ENCODE measurements at regions not wholly inside any gene's neighbourhood (a gene's known extent, or its start where the extent isn't known, plus 50 kb on each side); places are given as distances from the start of the nearest gene placed in this dataset.

DNA sequence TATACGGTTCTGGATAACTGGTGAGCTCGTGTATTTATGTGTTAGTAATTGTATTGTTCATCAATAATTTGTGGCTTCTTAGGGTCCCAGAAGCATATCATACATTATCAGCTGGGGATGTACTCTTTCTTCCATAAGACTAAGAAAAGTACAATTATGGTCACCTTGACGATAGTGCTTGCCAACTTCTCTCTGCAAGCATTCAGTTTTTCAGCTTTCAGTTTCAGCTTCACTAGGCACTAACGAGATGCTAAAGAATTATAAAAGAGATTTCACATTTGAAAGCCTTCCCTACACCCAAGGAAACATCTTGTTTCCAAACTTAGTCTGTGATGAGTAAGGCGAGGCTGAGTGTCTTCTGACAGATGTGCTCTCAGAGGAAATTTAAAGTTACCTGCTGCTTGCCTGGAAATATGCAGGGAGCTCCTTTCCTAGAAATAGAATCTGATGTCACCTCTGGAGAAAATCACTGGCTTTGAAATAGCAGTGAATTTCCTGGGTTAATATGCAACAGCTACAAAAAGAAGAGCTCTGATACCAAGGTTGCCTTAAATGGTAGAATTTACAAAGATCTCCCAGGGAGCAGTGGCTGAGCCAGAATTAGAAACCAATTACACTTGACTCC is 1419.9 kb upstream of the TMEM132C start:
- TF ChIP-seq, protein P1, sequence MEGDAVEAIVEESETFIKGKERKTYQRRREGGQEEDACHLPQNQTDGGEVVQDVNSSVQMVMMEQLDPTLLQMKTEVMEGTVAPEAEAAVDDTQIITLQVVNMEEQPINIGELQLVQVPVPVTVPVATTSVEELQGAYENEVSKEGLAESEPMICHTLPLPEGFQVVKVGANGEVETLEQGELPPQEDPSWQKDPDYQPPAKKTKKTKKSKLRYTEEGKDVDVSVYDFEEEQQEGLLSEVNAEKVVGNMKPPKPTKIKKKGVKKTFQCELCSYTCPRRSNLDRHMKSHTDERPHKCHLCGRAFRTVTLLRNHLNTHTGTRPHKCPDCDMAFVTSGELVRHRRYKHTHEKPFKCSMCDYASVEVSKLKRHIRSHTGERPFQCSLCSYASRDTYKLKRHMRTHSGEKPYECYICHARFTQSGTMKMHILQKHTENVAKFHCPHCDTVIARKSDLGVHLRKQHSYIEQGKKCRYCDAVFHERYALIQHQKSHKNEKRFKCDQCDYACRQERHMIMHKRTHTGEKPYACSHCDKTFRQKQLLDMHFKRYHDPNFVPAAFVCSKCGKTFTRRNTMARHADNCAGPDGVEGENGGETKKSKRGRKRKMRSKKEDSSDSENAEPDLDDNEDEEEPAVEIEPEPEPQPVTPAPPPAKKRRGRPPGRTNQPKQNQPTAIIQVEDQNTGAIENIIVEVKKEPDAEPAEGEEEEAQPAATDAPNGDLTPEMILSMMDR (IDR thresholded peaks at IDR 0.05), result no peak
- TF ChIP-seq POLR2A (IDR thresholded peaks at IDR 0.05), result no peak
- 62 to 68% (median 65%) methylated on average over 5 of the region's 5 CpGs for WGBS, 4 donors

DNA sequence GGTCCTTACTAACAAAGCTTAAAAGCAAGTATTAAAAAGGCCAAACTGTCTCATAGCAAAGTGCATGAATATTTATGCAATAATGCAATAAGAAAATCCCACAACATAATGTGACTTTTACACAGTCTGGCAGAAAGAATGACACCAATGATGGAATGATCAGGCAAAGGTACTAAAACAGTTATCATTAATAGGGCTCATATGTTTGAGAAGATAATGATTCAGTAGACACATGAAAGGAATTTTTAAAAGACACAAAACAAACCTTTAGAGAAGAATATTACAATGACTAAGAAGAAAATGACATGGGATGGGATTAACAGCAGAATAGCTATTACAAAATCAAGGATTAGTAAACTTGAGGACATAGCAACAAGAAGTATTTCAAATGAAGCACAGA is 1411.2 kb upstream of the TMEM132C start:
- H3K36me3 ChIP-seq (replicated peaks in 1 of 2), result no peaks in the 10 kb centered on the region
- no peaks in the 10 kb centered on the region for H3K9me3 ChIP-seq (replicated peaks in 1 of 3)
- H3K27me3 ChIP-seq, result no peaks in the 10 kb centered on the region
- no peaks in the 10 kb centered on the region for H3K4me1 ChIP-seq (replicated peaks in 1 of 2)
- no peak for TF ChIP-seq POLR2A (IDR thresholded peaks at IDR 0.05)
- TF ChIP-seq, protein P1 (IDR thresholded peaks at IDR 0.05), result no peak
- intact Hi-C loops (cut with DNase I), result no loop called here
- no peak for DNase-seq
- H3K27ac ChIP-seq, result no peak overlapping the region
- H3K4me3 ChIP-seq, result no peak overlapping the region

More for the DNA sequence above, 1419.9 kb upstream of the TMEM132C start:
- DNase-seq, result no peak
- no peaks in the 10 kb centered on the region for H3K36me3 ChIP-seq (replicated peaks in 1 of 2)
- intact Hi-C loops (cut with DNase I), result no loop called here
- no peaks in the 10 kb centered on the region for H3K9me3 ChIP-seq (replicated peaks in 1 of 3)
- no peaks in the 10 kb centered on the region for H3K4me1 ChIP-seq (replicated peaks in 1 of 2)
- H3K27ac ChIP-seq, result no peak overlapping the region
- H3K4me3 ChIP-seq, result no peak overlapping the region
- no peaks in the 10 kb centered on the region for H3K27me3 ChIP-seq

DNA sequence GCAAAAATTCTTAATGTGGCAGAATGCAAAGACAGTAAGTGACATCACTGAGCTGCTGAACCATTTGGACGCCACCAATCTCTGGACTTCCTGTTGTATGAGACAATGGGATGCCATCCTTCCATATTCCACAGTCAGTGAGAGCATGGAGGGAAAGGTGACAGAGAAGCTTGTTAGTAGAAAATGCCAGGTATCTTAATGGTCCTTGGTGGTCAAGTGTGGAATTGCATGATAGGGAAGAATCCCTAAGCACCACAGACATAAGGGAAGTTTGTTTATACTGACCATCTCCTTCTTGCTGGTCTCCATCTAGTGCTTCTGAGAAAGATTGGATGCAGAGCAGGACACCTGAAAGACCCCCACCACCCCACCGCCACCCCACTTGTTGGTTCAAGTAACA is 1410.0 kb upstream of the TMEM132C start:
- H3K27ac ChIP-seq, result no peak overlapping the region
- H3K4me3 ChIP-seq, result no peak overlapping the region
- intact Hi-C loops (cut with DNase I), result no loop called here
- 77 to 91% (median 87%) methylated on average over 2 of the region's 2 CpGs for WGBS, 4 donors
- H3K4me1 ChIP-seq (replicated peaks in 1 of 2), result no peaks in the 10 kb centered on the region
- H3K9me3 ChIP-seq (replicated peaks in 1 of 3), result no peaks in the 10 kb centered on the region
- TF ChIP-seq, protein P1 (IDR thresholded peaks at IDR 0.05), result no peak
- no peak for TF ChIP-seq POLR2A (IDR thresholded peaks at IDR 0.05)
- H3K36me3 ChIP-seq (replicated peaks in 1 of 2), result no peaks in the 10 kb centered on the region
- no peak for DNase-seq
- no peaks in the 10 kb centered on the region for H3K27me3 ChIP-seq

DNA sequence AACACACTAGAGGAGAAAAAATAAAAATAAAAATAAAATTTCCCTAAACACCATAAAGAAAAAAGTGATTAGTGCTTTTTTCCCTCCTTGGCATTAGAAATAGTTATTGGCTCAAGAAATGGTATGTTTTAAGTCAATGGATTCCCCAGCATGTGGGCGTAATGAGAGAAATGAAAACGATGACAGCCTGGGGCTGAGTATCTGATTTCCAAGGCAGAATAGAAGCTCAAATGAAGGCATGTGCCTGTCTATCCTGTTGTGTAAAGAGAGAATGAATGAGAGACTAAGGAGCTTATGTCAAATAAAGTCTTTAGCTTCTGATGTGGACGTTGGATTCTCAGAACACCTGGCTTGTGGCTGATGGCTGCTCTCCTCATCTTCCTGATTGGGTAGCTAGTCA is 1408.4 kb upstream of the TMEM132C start:
- H3K36me3 ChIP-seq (replicated peaks in 1 of 2), result no peaks in the 10 kb centered on the region
- no peaks in the 10 kb centered on the region for H3K9me3 ChIP-seq (replicated peaks in 1 of 3)
- DNase-seq, result no peak
- no peaks in the 10 kb centered on the region for H3K4me1 ChIP-seq (replicated peaks in 1 of 2)
- H3K27ac ChIP-seq, result no peak overlapping the region
- H3K27me3 ChIP-seq, result no peaks in the 10 kb centered on the region
- intact Hi-C loops (cut with DNase I), result no loop called here
- 64 to 78% (median 66%) methylated on average over 3 of the region's 3 CpGs for WGBS, 4 donors
- no peak overlapping the region for H3K4me3 ChIP-seq
- no peak for TF ChIP-seq POLR2A (IDR thresholded peaks at IDR 0.05)
- TF ChIP-seq, protein P1 (IDR thresholded peaks at IDR 0.05), result no peak

Measured in adrenal gland (tissue), 9 donors.